SK-N-SH (cell line): ENCODE measurements at regions not wholly inside any gene's neighbourhood (a gene's known extent, or its start where the extent isn't known, plus 50 kb on each side); places are given as distances from the start of the nearest gene placed in this dataset.

Source experiments
- CTCF ChIP-seq: fragments of 200-600 bp; sonication (generic); IDR thresholded peaks from 2 replicates; pipeline ENCODE4 v1.6.1; 2017; ENCODE audit warnings: antibody characterized with exemption, mild to moderate bottlenecking, moderate library complexity
- EP300 ChIP-seq, 2 experiments: IDR thresholded peaks; 2 replicates each; pipeline versions ENCODE4 v1.4.0 to v1.6.1; 2012; ENCODE audit warnings: borderline replicate concordance in 1 of 2, low read depth in 1 of 2, low read length in 1 of 2
- FOSL2 ChIP-seq: IDR thresholded peaks from 2 replicates; pipeline ENCODE4 v1.4.0; 2012; ENCODE audit warnings: low read depth, mild to moderate bottlenecking, moderate library complexity, borderline replicate concordance
- FOXJ3 ChIP-seq: sonication (generic); formaldehyde crosslinking; IDR thresholded peaks from 2 replicates; pipeline ENCODE4 v1.5.1; 2020; ENCODE audit warnings: mild to moderate bottlenecking, missing genetic modification reagents
- MAX ChIP-seq: IDR thresholded peaks from 2 replicates; pipeline ENCODE4 v1.4.0; 2012; ENCODE audit warnings: low read depth
- PBX3 ChIP-seq: IDR thresholded peaks from 2 replicates; pipeline ENCODE4; 2012
- POLR2AphosphoS5 ChIP-seq: IDR thresholded peaks from 2 replicates; pipeline ENCODE4 v1.6.1; 2012; ENCODE audit warnings: low read depth, low read length
- RAD21 ChIP-seq: IDR thresholded peaks from 2 replicates; pipeline ENCODE4 v1.6.1; 2012; ENCODE audit warnings: mild to moderate bottlenecking, low read length
- REST ChIP-seq: IDR thresholded peaks from 2 replicates; pipeline ENCODE4 v1.6.1; 2012; ENCODE audit warnings: mild to moderate bottlenecking, low read depth, low read length, moderate library complexity
- RFX5 ChIP-seq: IDR thresholded peaks from 2 replicates; pipeline ENCODE4 v1.6.1; 2012; ENCODE audit warnings: mild to moderate bottlenecking, improper control_type of control experiment, low read length
- USF1 ChIP-seq: IDR thresholded peaks from 2 replicates; pipeline ENCODE4 v1.4.0; 2012; ENCODE audit warnings: low read depth, borderline replicate concordance
- YY1 ChIP-seq: IDR thresholded peaks from 2 replicates; pipeline ENCODE4 v1.4.0; 2012; ENCODE audit warnings: low read depth, mild to moderate bottlenecking
- ZBTB33 ChIP-seq: IDR thresholded peaks from 2 replicates; pipeline ENCODE4 v1.4.0; 2012; ENCODE audit warnings: low read depth, borderline replicate concordance

- TF ChIP-seq YY1 (no peak), POLR2AphosphoS5 (no peak), CTCF (no peak), MAX (no peak), RFX5 (no peak), ZBTB33 (no peak), EP300 (IDR thresholded peaks at IDR 0.05; ENCODE audit: borderline replicate concordance in 1 of 2, low read depth in 1 of 2, low read length in 1 of 2) (no peak), FOSL2 (no peak), USF1 (no peak), REST (no peak), RAD21 (no peak), FOXJ3 (no peak), PBX3 (no peak)
Observed at GRCh38 chr22:49476176-49476575, 351.5 kb downstream of the BRD1 start.
